B cell (primary cell): ENCODE measurements at regions not wholly inside any gene's neighbourhood (a gene's known extent, or its start where the extent isn't known, plus 50 kb on each side); places are given as distances from the start of the nearest gene placed in this dataset.

ENCODE experiments used
- ATAC-seq: fragments of 200-7000 bp; cut with Tn5 transposase; one replicate; pipeline ENCODE4 v1.10.0; 2021; ENCODE audit warnings: low read depth, mild to moderate bottlenecking, moderate number of reproducible peaks, moderate library complexity
- CTCF ChIA-PET: fragments of 350-600 bp; sonication (Branson Sonifier 250); formaldehyde crosslinking; loops from one replicate; lab custom pipeline; 2021; ENCODE audit warnings: antibody characterized with exemption, inconsistent platforms; lab: Charles Lee
- POLR2A ChIA-PET: fragments of 350-600 bp; sonication (Branson Sonifier 250); formaldehyde crosslinking; loops from one replicate; lab custom pipeline; 2021; ENCODE audit warnings: antibody characterized with exemption; lab: Charles Lee
- DNase-seq: peaks from one replicate; pipeline ENCODE4 v3.0.0; 2013
- H2AFZ ChIP-seq: 2 replicates; pipeline ENCODE4 v1.6.1; 2012; ENCODE audit warnings: mild to moderate bottlenecking, low read depth, low read length; ENCODE audit not compliant: insufficient read depth, poor library complexity, severe bottlenecking
- H3K27ac ChIP-seq, 2 donors: 1 replicate in 1 of 2; 2 replicates in 1 of 2; pipeline ENCODE4 v1.5.1; 2012 to 2013; ENCODE audit warnings: low read length in 2 of 2, mild to moderate bottlenecking in 2 of 2, moderate library complexity in 1 of 2
- H3K27me3 ChIP-seq, 4 experiments: fragments of 200-600 bp in 1 of 4; sonication (generic) in 1 of 4; replicated peaks in 1 of 4; 1 replicate in 2 of 4; 2 replicates in 2 of 4; pipeline versions ENCODE4 v1.6.1 to v1.7.0; 2013 to 2016; ENCODE audit warnings: low read length in 3 of 4, mild to moderate bottlenecking in 2 of 4, mixed read lengths in 1 of 4, moderate library complexity in 1 of 4; ENCODE audit not compliant: insufficient read depth in 4 of 4, control insufficient read depth in 3 of 4; ENCODE audit errors: control extremely low read depth in 1 of 4
- H3K36me3 ChIP-seq, 2 experiments: replicated peaks in 1 of 2; 1 replicate in 1 of 2; 2 replicates in 1 of 2; pipeline versions ENCODE4 v1.6.1 to v1.7.1; 2013; ENCODE audit warnings: low read length in 1 of 2; ENCODE audit not compliant: insufficient read depth in 2 of 2, control insufficient read depth in 1 of 2; ENCODE audit errors: control extremely low read depth in 1 of 2, extremely low read depth in 1 of 2
- H3K4me1 ChIP-seq, 2 donors: fragments of 200-600 bp in 1 of 2; sonication (generic) in 1 of 2; 1 replicate in 1 of 2; 2 replicates in 1 of 2; pipeline versions ENCODE4 v1.5.1 to v1.6.1; 2013 to 2017; ENCODE audit warnings: low read length in 2 of 2; ENCODE audit not compliant: control insufficient read depth in 2 of 2, insufficient read depth in 2 of 2
- H3K4me2 ChIP-seq: replicated peaks from 2 replicates; pipeline ENCODE3; 2012; ENCODE audit warnings: mild to moderate bottlenecking, low read depth, low read length; ENCODE audit not compliant: poor library complexity, severe bottlenecking
- H3K4me3 ChIP-seq, 5 experiments: fragments of 200-600 bp in 1 of 5; sonication (generic) in 1 of 5; 1 replicate in 3 of 5; 2 replicates in 2 of 5; pipeline versions ENCODE4 v1.5.1 to v1.7.0; 2011 to 2016; ENCODE audit warnings: low read length in 4 of 5, mild to moderate bottlenecking in 4 of 5, low read depth in 2 of 5, control low read depth in 1 of 5, moderate library complexity in 1 of 5; ENCODE audit not compliant: insufficient read depth in 1 of 5; ENCODE audit errors: control extremely low read depth in 1 of 5, extremely low read depth in 1 of 5
- H3K79me2 ChIP-seq: fragments of 200-600 bp; sonication (generic); one replicate; pipeline ENCODE4 v1.6.0; 2016; ENCODE audit warnings: low read length; ENCODE audit not compliant: control insufficient read depth, insufficient read depth
- H3K9ac ChIP-seq: fragments of 200-600 bp; sonication (generic); 2 replicates; pipeline ENCODE4 v1.6.1; 2017; ENCODE audit warnings: mild to moderate bottlenecking, low read length, moderate library complexity
- H3K9me3 ChIP-seq, 3 donors: one replicate each; pipeline versions ENCODE4 v1.6.1 to v1.7.1; 2013; ENCODE audit warnings: low read length in 2 of 3; ENCODE audit not compliant: control insufficient read depth in 2 of 3, insufficient read depth in 1 of 3; ENCODE audit errors: control extremely low read depth in 1 of 3
- H4K20me1 ChIP-seq: 2 replicates; pipeline ENCODE4 v1.6.0; 2012; ENCODE audit warnings: mild to moderate bottlenecking, low read length; ENCODE audit not compliant: insufficient read depth, control insufficient read depth, poor library complexity, severe bottlenecking
- H3K27ac Mint-ChIP-seq: one replicate; pipeline ENCODE4 v1.8.0; 2021; ENCODE audit warnings: mixed read lengths
- H3K27me3 Mint-ChIP-seq: one replicate; pipeline ENCODE4 v1.8.0; 2021; ENCODE audit warnings: mixed read lengths
- H3K4me1 Mint-ChIP-seq: one replicate; pipeline ENCODE4 v1.8.0; 2021; ENCODE audit warnings: mixed read lengths
- H3K4me3 Mint-ChIP-seq: one replicate; pipeline ENCODE4 v1.8.0; 2021; ENCODE audit warnings: mixed read lengths
- H3K9me3 Mint-ChIP-seq: one replicate; pipeline ENCODE4 v1.8.0; 2022; ENCODE audit warnings: mixed read lengths; ENCODE audit not compliant: insufficient read depth
- CTCF ChIP-seq: fragments of 200-600 bp; IDR thresholded peaks from one replicate; pipeline ENCODE4 v1.8.0; 2022; ENCODE audit warnings: antibody characterized with exemption, mild to moderate bottlenecking
- EZH2 ChIP-seq: IDR thresholded peaks from 2 replicates; pipeline ENCODE4 v1.6.1; 2012; ENCODE audit warnings: borderline replicate concordance, low read depth, mild to moderate bottlenecking, moderate library complexity, low read length; ENCODE audit not compliant: insufficient read depth, poor library complexity, severe bottlenecking
- WGBS: methylation state at CpG from one replicate; pipeline ENCODE4 v1.1.5; 2013; ENCODE audit warnings: missing lambda C conversion rate; ENCODE audit not compliant: insufficient coverage; 5-methylcytosine and 5-hydroxymethylcytosine counted together
- intact Hi-C: fragments of 100-400 bp; cut with micrococcal nuclease; formaldehyde crosslinking; loops from one replicate; pipeline ENCODE4 v1.10.0; 2022

DNA sequence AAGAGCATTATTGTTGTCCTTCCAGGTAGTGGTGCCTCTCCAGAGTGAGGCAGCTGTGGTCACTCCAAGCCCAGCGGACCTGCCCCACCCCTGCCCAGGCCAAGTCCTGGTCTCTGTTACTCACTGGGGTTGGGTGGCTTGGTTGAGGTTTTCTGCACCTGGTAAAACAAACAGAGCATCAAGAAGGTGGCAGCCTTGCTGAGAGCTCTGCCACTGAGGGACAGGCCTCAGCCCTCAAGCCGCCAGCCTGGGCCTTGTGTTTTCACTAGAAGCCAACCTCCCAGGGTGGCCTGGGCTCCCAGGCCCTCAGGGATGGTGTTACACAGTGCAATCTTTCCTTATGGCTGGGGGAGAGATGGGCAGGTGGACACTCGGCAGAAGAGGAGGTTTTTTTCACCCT, 182.7 kb downstream of the BCOR start:
- POLR2A ChIA-PET, result no interaction called here
- H2AFZ ChIP-seq, result no peak overlapping the region
- TF ChIP-seq CTCF (no peak), EZH2 (no peak)
- H3K4me1 ChIP-seq, result no peaks in the 10 kb centered on the region
- H3K36me3 ChIP-seq, result no peaks in the 10 kb centered on the region
- ATAC-seq (no peak), DNase-seq (no peak)
- peaks cover 6% of the 10 kb centered on the region for H3K27me3 Mint-ChIP-seq
- H3K4me3 ChIP-seq, result no peak overlapping the region
- H3K27ac ChIP-seq, result no peak overlapping the region
- CTCF ChIA-PET, result no interaction called here
- H3K4me2 ChIP-seq, result no peak overlapping the region
- no peaks in the 10 kb centered on the region for H3K27me3 ChIP-seq
- H3K4me3 Mint-ChIP-seq, result no peak overlapping the region
- no peaks in the 10 kb centered on the region for H3K9me3 ChIP-seq
- no peaks in the 10 kb centered on the region for H3K79me2 ChIP-seq
- no peak overlapping the region for H3K27ac Mint-ChIP-seq
- H3K9ac ChIP-seq, result no peak overlapping the region
- H3K9me3 Mint-ChIP-seq, result no peaks in the 10 kb centered on the region
- 100% methylated on average over 1 of the region's 3 CpGs for WGBS
- intact Hi-C loops, result no loop called here
- H3K4me1 Mint-ChIP-seq, result no peaks in the 10 kb centered on the region
- H4K20me1 ChIP-seq, result no peaks in the 10 kb centered on the region

GRCh38 chrX:39915596-39915995, 182.2 kb downstream of the BCOR start:
- Mint-ChIP-seq H3K27me3 (peaks cover 6% of the 10 kb centered on the region), H3K4me1 (no peaks in the 10 kb centered on the region), H3K27ac (no peak overlapping the region), H3K9me3 (no peaks in the 10 kb centered on the region), H3K4me3 (no peak overlapping the region)
- ChIA-PET CTCF (no interaction called here), POLR2A (no interaction called here)
- H3K36me3 ChIP-seq, result no peaks in the 10 kb centered on the region
- DNase-seq (no peak), ATAC-seq (no peak)
- no peak overlapping the region for H3K27ac ChIP-seq
- no peak overlapping the region for H3K9ac ChIP-seq
- H4K20me1 ChIP-seq, result no peaks in the 10 kb centered on the region
- no peaks in the 10 kb centered on the region for H3K4me1 ChIP-seq
- H3K79me2 ChIP-seq, result no peaks in the 10 kb centered on the region
- H3K4me3 ChIP-seq, result no peak overlapping the region
- H3K4me2 ChIP-seq, result no peak overlapping the region
- TF ChIP-seq EZH2 (no peak), CTCF (no peak)
- 97% methylated on average over 5 of the region's 12 CpGs for WGBS
- no peaks in the 10 kb centered on the region for H3K27me3 ChIP-seq
- intact Hi-C loops, result no loop called here
- H2AFZ ChIP-seq, result no peak overlapping the region
- no peaks in the 10 kb centered on the region for H3K9me3 ChIP-seq
